Gastrocnemius medialis (tissue), 4 donors: ENCODE measurements at regions not wholly inside any gene's neighbourhood (a gene's known extent, or its start where the extent isn't known, plus 50 kb on each side); places are given as distances from the start of the nearest gene placed in this dataset.

Experiments
- CTCF ChIP-seq, 5 experiments: fragments of 450-650 bp in 3 of 5; fragments of 200-600 bp in 2 of 5; sonication (generic) in 2 of 5; IDR thresholded peaks in 4 of 5; conservative IDR thresholded peaks in 1 of 5; 1 replicate in 4 of 5; 2 replicates in 1 of 5; pipeline ENCODE4 v1.5.1; 2016 to 2019; ENCODE audit warnings: antibody characterized with exemption in 5 of 5, mild to moderate bottlenecking in 3 of 5, moderate library complexity in 3 of 5
- POLR2A ChIP-seq, 2 donors: fragments of 450-650 bp; IDR thresholded peaks; one replicate each; pipeline ENCODE4 v1.6.1; 2017; ENCODE audit warnings: antibody characterized with exemption in 2 of 2, mild to moderate bottlenecking in 2 of 2, moderate library complexity in 2 of 2

- TF ChIP-seq CTCF (IDR thresholded peaks at IDR 0.05 in 4 of 5, conservative IDR thresholded peaks at IDR 0.05 in 1 of 5) (no peak), POLR2A (IDR thresholded peaks at IDR 0.05) (no peak)
Measured at GRCh38 chr6:135710042-135710441, 141.5 kb upstream of the PDE7B start.
